HCT116 (cell line): ENCODE measurements at regions not wholly inside any gene's neighbourhood (a gene's known extent, or its start where the extent isn't known, plus 50 kb on each side); places are given as distances from the start of the nearest gene placed in this dataset.

Experiments used
- ATAC-seq: fragments of 200-7000 bp; cut with Tn5 transposase; 2 replicates; pipeline ENCODE4 v1.9.1; 2020; ENCODE audit warnings: mild to moderate bottlenecking, moderate library complexity
- BruUV-seq: library from RNA; stranded (reverse); fragments of 400-500 nt; replicated peaks from 2 replicates; lab custom pipeline; 2021; lab: Mats Ljungman, UMichigan
- CTCF ChIA-PET: fragments of 300-600 bp; sonication (Branson Sonifier 250); formaldehyde crosslinking; loops from one replicate; lab custom pipeline; 2021; ENCODE audit warnings: antibody characterized with exemption; lab: Charles Lee
- POLR2A ChIA-PET: fragments of 300-600, 350-600 bp; sonication (Branson Sonifier 250); formaldehyde crosslinking; loops from one replicate; lab custom pipeline; 2021; ENCODE audit warnings: antibody characterized with exemption; lab: Charles Lee
- RAD21 ChIA-PET, 2 experiments: fragments of 300-600 bp; sonication (Branson Sonifier 250); formaldehyde crosslinking; loops; one replicate each; lab custom pipeline; 2023; ENCODE audit warnings: low total read pairs in 2 of 2; ENCODE audit not compliant: uncharacterized antibody in 2 of 2, unreplicated experiment in 2 of 2, low non-redundant PET in 1 of 2; lab: Charles Lee
- DNase-seq: peaks from one replicate; pipeline ENCODE4 v3.0.0-alpha.2; 2010; ENCODE audit warnings: low read depth, low spot score
- H2AFZ ChIP-seq: fragments of 200-600 bp; shearing (Covaris generic), sonication (generic); 2 replicates; pipeline ENCODE4 v1.6.1; 2017; ENCODE audit warnings: low read depth, mixed run types, mixed read lengths, antibody characterized with exemption, low read length; ENCODE audit not compliant: poor library complexity, severe bottlenecking
- H3K27ac ChIP-seq: 2 replicates; pipeline ENCODE4 v1.5.1; 2012; ENCODE audit warnings: low read depth, low read length
- H3K27me3 ChIP-seq: fragments of 200-600 bp; sonication (generic); 2 replicates; pipeline ENCODE4 v1.6.1; 2016; ENCODE audit warnings: mixed run types, low read length, mixed read lengths; ENCODE audit not compliant: insufficient read depth
- H3K36me3 ChIP-seq, 2 experiments: fragments of 200-500 bp in 1 of 2; fragments of 200-600 bp in 1 of 2; sonication (Bioruptor generic) in 1 of 2; sonication (generic) in 1 of 2; 2 replicates each; pipeline versions ENCODE4 v1.5.1 to v1.6.1; 2014 to 2016; ENCODE audit warnings: low read length in 2 of 2, inconsistent platforms in 1 of 2, mixed read lengths in 1 of 2, mixed run types in 1 of 2; ENCODE audit not compliant: insufficient read depth in 2 of 2, control insufficient read depth in 1 of 2
- H3K4me1 ChIP-seq, 2 experiments: fragments of 200-600 bp in 1 of 2; sonication (generic) in 1 of 2; 2 replicates each; pipeline versions ENCODE4 v1.5.1 to v1.6.1; 2012 to 2017; ENCODE audit warnings: low read length in 2 of 2, inconsistent platforms in 1 of 2, mild to moderate bottlenecking in 1 of 2, mixed read lengths in 1 of 2, mixed run types in 1 of 2, moderate library complexity in 1 of 2; ENCODE audit not compliant: insufficient read depth in 2 of 2, control insufficient read depth in 1 of 2
- H3K4me2 ChIP-seq: fragments of 200-600 bp; sonication (generic); 2 replicates; pipeline ENCODE4 v1.6.1; 2017; ENCODE audit warnings: mixed run types, low read length, mixed read lengths
- H3K4me3 ChIP-seq, 2 experiments: fragments of 200-600 bp in 1 of 2; sonication (generic) in 1 of 2; replicated peaks in 1 of 2; 2 replicates each; pipeline ENCODE4 v1.5.1; 2011 to 2016; ENCODE audit warnings: low read length in 2 of 2, control low read depth in 1 of 2, low read depth in 1 of 2, mild to moderate bottlenecking in 1 of 2, mixed read lengths in 1 of 2, mixed run types in 1 of 2
- H3K79me2 ChIP-seq: fragments of 200-600 bp; sonication (generic); 2 replicates; pipeline ENCODE4 v1.6.1; 2017; ENCODE audit warnings: mild to moderate bottlenecking, mixed run types, low read length, moderate library complexity, mixed read lengths; ENCODE audit not compliant: insufficient read depth
- H3K9ac ChIP-seq: fragments of 200-600 bp; sonication (generic); 2 replicates; pipeline ENCODE4 v1.6.1; 2016; ENCODE audit warnings: low read length, mixed read lengths
- H3K9me2 ChIP-seq: fragments of 200-600 bp; sonication (generic), shearing (Covaris generic); 2 replicates; pipeline ENCODE4 v1.6.1; 2017; ENCODE audit warnings: mixed run types, mild to moderate bottlenecking, moderate library complexity; ENCODE audit not compliant: insufficient read depth
- H3K9me3 ChIP-seq, 2 experiments: fragments of 200-500 bp in 1 of 2; fragments of 200-600 bp in 1 of 2; sonication (Bioruptor generic) in 1 of 2; sonication (generic) in 1 of 2; 2 replicates each; pipeline ENCODE4 v1.6.1; 2014 to 2017; ENCODE audit warnings: low read length in 2 of 2, mixed read lengths in 2 of 2, inconsistent platforms in 1 of 2, low read depth in 1 of 2, mild to moderate bottlenecking in 1 of 2, mixed run types in 1 of 2, moderate library complexity in 1 of 2; ENCODE audit not compliant: control insufficient read depth in 1 of 2, insufficient read depth in 1 of 2
- H4K20me1 ChIP-seq: fragments of 200-600 bp; sonication (generic), shearing (Covaris generic); 2 replicates; pipeline ENCODE4 v1.6.1; 2017; ENCODE audit warnings: mixed run types, mild to moderate bottlenecking, moderate library complexity; ENCODE audit not compliant: insufficient read depth
- ATF3 ChIP-seq: IDR thresholded peaks from 2 replicates; pipeline ENCODE4 v1.6.1; 2012
- CBX3 ChIP-seq: IDR thresholded peaks from 2 replicates; pipeline ENCODE4 v1.6.1; 2012; ENCODE audit warnings: low read depth
- CTCF ChIP-seq, 3 experiments: fragments of 200-600 bp in 1 of 3; sonication (generic) in 1 of 3; IDR thresholded peaks in 2 of 3; conservative IDR thresholded peaks in 1 of 3; 2 replicates each; pipeline ENCODE4 v1.5.1; 2012 to 2017; ENCODE audit warnings: low read depth in 2 of 3, low read length in 2 of 3, antibody characterized with exemption in 1 of 3, borderline replicate concordance in 1 of 3, control low read depth in 1 of 3, mild to moderate bottlenecking in 1 of 3, mixed read lengths in 1 of 3, mixed run types in 1 of 3, moderate library complexity in 1 of 3; ENCODE audit not compliant: insufficient read depth in 1 of 3
- EGR1 ChIP-seq: IDR thresholded peaks from 2 replicates; pipeline ENCODE4 v1.6.1; 2012; ENCODE audit warnings: low read depth
- ELF1 ChIP-seq: IDR thresholded peaks from 2 replicates; pipeline ENCODE4 v1.6.1; 2012; ENCODE audit warnings: low read depth, borderline replicate concordance
- EZH2phosphoT487 ChIP-seq: fragments of 200-600 bp; IDR thresholded peaks from 2 replicates; pipeline ENCODE4 v1.6.1; 2018; ENCODE audit warnings: antibody characterized with exemption, borderline replicate concordance
- FOSL1 ChIP-seq: IDR thresholded peaks from 2 replicates; pipeline ENCODE4 v1.6.1; 2012; ENCODE audit warnings: low read depth
- JUND ChIP-seq: IDR thresholded peaks from 2 replicates; pipeline ENCODE4 v1.6.1; 2012
- MAX ChIP-seq: IDR thresholded peaks from 2 replicates; pipeline ENCODE4 v1.6.1; 2012
- POLR2A ChIP-seq: IDR thresholded peaks from 2 replicates; pipeline ENCODE4 v1.7.0; 2011; ENCODE audit warnings: borderline replicate concordance; ENCODE audit not compliant: insufficient read depth, insufficient read length; ENCODE audit errors: extremely low read depth
- POLR2AphosphoS5 ChIP-seq: IDR thresholded peaks from 2 replicates; pipeline ENCODE4 v1.6.1; 2011; ENCODE audit warnings: mild to moderate bottlenecking, low read depth, low read length, moderate library complexity
- RAD21 ChIP-seq: IDR thresholded peaks from 2 replicates; pipeline ENCODE4 v1.6.1; 2012; ENCODE audit warnings: low read depth, mild to moderate bottlenecking
- REST ChIP-seq: IDR thresholded peaks from 2 replicates; pipeline ENCODE4 v1.6.1; 2012; ENCODE audit warnings: low read depth
- SIN3A ChIP-seq: IDR thresholded peaks from 2 replicates; pipeline ENCODE4 v1.6.1; 2012; ENCODE audit warnings: low read depth
- TCF7L2 ChIP-seq: IDR thresholded peaks from 2 replicates; pipeline ENCODE4 v1.7.0; 2011; ENCODE audit warnings: borderline replicate concordance, inconsistent platforms; ENCODE audit not compliant: insufficient read depth, insufficient read length; ENCODE audit errors: extremely low read depth
- YY1 ChIP-seq: IDR thresholded peaks from 2 replicates; pipeline ENCODE4 v1.6.1; 2011; ENCODE audit warnings: low read length, low read depth, moderate library complexity, mild to moderate bottlenecking; ENCODE audit not compliant: insufficient replicate concordance; ENCODE audit errors: extremely low read depth
- ZBTB33 ChIP-seq: IDR thresholded peaks from 2 replicates; pipeline ENCODE4 v1.6.1; 2011; ENCODE audit warnings: mild to moderate bottlenecking, low read length, moderate library complexity; ENCODE audit not compliant: insufficient replicate concordance; ENCODE audit errors: extremely low read depth
- ZFX ChIP-seq: fragments of 450-650 bp; IDR thresholded peaks from 2 replicates; pipeline ENCODE4 v1.6.1; 2017
- ZNF274 ChIP-seq: fragments of 200-500 bp; sonication (Bioruptor generic); IDR thresholded peaks from 2 replicates; pipeline ENCODE4 v1.6.1; 2014; ENCODE audit warnings: mild to moderate bottlenecking, low read depth, low read length, inconsistent platforms
- intact Hi-C: fragments of 100-400 bp; cut with micrococcal nuclease; formaldehyde crosslinking; loops from 2 replicates; pipeline ENCODE4 v1.10.0; 2022

- no peak for TF ChIP-seq ZBTB33
- TF ChIP-seq, all 23 proteins: peak for 0
Measured at GRCh38 chr5:171540865-171541264, 121.4 kb downstream of the FGF18 start (continued).

- CTCF ChIA-PET: no interaction called here
- no peak for TF ChIP-seq POLR2A
- TF ChIP-seq TCF7L2: no peak
- no peak for TF ChIP-seq EGR1
- no peak for TF ChIP-seq MAX
- no peak for TF ChIP-seq ATF3
- no peak for TF ChIP-seq YY1
- TF ChIP-seq JUND: no peak
- TF ChIP-seq ZNF274: no peak
- TF ChIP-seq ZFX: no peak
- TF ChIP-seq ELF1: no peak
- no peak for TF ChIP-seq CBX3
- no peak for TF ChIP-seq SIN3A
- TF ChIP-seq POLR2AphosphoS5: no peak
- TF ChIP-seq FOSL1: no peak
- TF ChIP-seq RAD21: no peak
- no peak for TF ChIP-seq CTCF (IDR thresholded peaks at IDR 0.05 in 2 of 3, conservative IDR thresholded peaks at IDR 0.05 in 1 of 3; ENCODE audit: borderline replicate concordance in 1 of 3, insufficient read depth in 1 of 3, low read depth in 2 of 3, low read length in 2 of 3)
- no peak for TF ChIP-seq EZH2phosphoT487
- TF ChIP-seq REST: no peak
- TF ChIP-seq, all 23 proteins: peak for 0
- no peak overlapping the region for H3K4me2 ChIP-seq
- intact Hi-C loops: no loop called here
- H3K9me3 ChIP-seq: no peaks in the 10 kb centered on the region
- ATAC-seq (no peak), DNase-seq (no peak)
- no peaks in the 10 kb centered on the region for H3K27me3 ChIP-seq
- no peak overlapping the region for H2AFZ ChIP-seq
- BruUV-seq: no TSS peak
- no peaks in the 10 kb centered on the region for H3K79me2 ChIP-seq
- peaks cover 0 to 25% of the 10 kb centered on the region in 2 experiments; a peak in 2 of 4 replicates for H3K4me1 ChIP-seq
- ChIA-PET POLR2A (no interaction called here), RAD21 (no interaction called here)
- no peaks in the 10 kb centered on the region for H4K20me1 ChIP-seq
- H3K27ac ChIP-seq: no peak overlapping the region
- no peak overlapping the region for H3K9ac ChIP-seq
- no peaks in the 10 kb centered on the region for H3K9me2 ChIP-seq
- no peak overlapping the region for H3K4me3 ChIP-seq
- H3K36me3 ChIP-seq: no peaks in the 10 kb centered on the region
Measured at GRCh38 chr5:171541341-171541776, 121.9 kb downstream of the FGF18 start.
